ENCODE measurements at regions not wholly inside any gene's neighbourhood (a gene's known extent, or its start where the extent isn't known, plus 50 kb on each side); places are given as distances from the start of the nearest gene placed in this dataset.

GRCh38 chr7:36781011-36781738, 56.9 kb upstream of the AOAH start:
- Histone ChIP-seq H3K4me3 (no peak overlapping the region), H4K20me1 (ENCODE audit: insufficient read depth, poor library complexity, severe bottlenecking) (no peaks in the 10 kb centered on the region), H3K4me2 (no peak overlapping the region), H3K9me3 (ENCODE audit: low read depth) (no peaks in the 10 kb centered on the region), H3K27me3 (no peaks in the 10 kb centered on the region), H3K79me2 (no peaks in the 10 kb centered on the region), H2AFZ (no peak overlapping the region), H3K4me1 (ENCODE audit: insufficient read depth) (no peaks in the 10 kb centered on the region), H3K36me3 (replicated peaks; ENCODE audit: insufficient read depth, low read depth) (no peaks in the 10 kb centered on the region), H3K27ac (no peak overlapping the region), H3K9me2 (replicated peaks; ENCODE audit: insufficient read depth) (no peaks in the 10 kb centered on the region)
- 66% methylated on average over 5 of the region's 5 CpGs for WGBS (ENCODE audit: low lambda C conversion rate, missing lambda C conversion rate)
- TF ChIP-seq EZH2 (IDR thresholded peaks at IDR 0.05; ENCODE audit: borderline replicate concordance) (no peak), EZH2phosphoT487 (IDR thresholded peaks at IDR 0.05; ENCODE audit: low read depth, severe bottlenecking, unreplicated experiment) (no peak)
- TF ChIP-seq, protein P1, sequence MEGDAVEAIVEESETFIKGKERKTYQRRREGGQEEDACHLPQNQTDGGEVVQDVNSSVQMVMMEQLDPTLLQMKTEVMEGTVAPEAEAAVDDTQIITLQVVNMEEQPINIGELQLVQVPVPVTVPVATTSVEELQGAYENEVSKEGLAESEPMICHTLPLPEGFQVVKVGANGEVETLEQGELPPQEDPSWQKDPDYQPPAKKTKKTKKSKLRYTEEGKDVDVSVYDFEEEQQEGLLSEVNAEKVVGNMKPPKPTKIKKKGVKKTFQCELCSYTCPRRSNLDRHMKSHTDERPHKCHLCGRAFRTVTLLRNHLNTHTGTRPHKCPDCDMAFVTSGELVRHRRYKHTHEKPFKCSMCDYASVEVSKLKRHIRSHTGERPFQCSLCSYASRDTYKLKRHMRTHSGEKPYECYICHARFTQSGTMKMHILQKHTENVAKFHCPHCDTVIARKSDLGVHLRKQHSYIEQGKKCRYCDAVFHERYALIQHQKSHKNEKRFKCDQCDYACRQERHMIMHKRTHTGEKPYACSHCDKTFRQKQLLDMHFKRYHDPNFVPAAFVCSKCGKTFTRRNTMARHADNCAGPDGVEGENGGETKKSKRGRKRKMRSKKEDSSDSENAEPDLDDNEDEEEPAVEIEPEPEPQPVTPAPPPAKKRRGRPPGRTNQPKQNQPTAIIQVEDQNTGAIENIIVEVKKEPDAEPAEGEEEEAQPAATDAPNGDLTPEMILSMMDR (IDR thresholded peaks at IDR 0.05; ENCODE audit: poor library complexity), result no peak
- DNase-seq (ENCODE audit: low spot score), result no peak

DNA sequence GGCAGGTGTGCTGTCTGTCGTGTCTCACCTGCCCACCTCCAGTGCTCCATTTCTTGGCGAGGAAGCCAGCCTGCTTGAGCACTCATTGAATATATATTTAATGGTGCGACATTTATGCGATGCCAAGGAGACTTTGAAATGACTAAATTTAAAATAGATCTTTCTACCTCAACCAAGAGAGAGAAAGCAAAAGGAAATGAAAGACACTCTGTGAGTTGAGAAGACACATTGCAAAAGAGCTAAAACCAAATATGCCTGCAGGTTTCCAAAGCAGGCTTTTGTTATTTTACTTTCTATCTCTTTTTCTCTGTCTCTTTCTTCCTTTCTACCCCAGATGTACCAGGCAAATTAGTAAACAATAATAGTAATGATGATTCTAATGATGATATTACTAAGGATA, 53.6 kb upstream of the AOAH start:
- no peak overlapping the region for H3K4me3 ChIP-seq
- no peaks in the 10 kb centered on the region for H3K9me3 ChIP-seq (ENCODE audit: low read depth)
- H3K4me1 ChIP-seq (ENCODE audit: insufficient read depth), result no peaks in the 10 kb centered on the region
- WGBS (ENCODE audit: low lambda C conversion rate, missing lambda C conversion rate), result 95% methylated on average over 4 of the region's 4 CpGs
- H2AFZ ChIP-seq, result no peak overlapping the region
- H3K79me2 ChIP-seq, result no peaks in the 10 kb centered on the region
- no peak for DNase-seq (ENCODE audit: low spot score)
- H3K4me2 ChIP-seq, result no peak overlapping the region
- H3K9me2 ChIP-seq (replicated peaks; ENCODE audit: insufficient read depth), result no peaks in the 10 kb centered on the region
- H3K27ac ChIP-seq, result no peak overlapping the region
- TF ChIP-seq EZH2 (IDR thresholded peaks at IDR 0.05; ENCODE audit: borderline replicate concordance) (no peak), EZH2phosphoT487 (IDR thresholded peaks at IDR 0.05; ENCODE audit: low read depth, severe bottlenecking, unreplicated experiment) (no peak)
- TF ChIP-seq, protein P1 (IDR thresholded peaks at IDR 0.05; ENCODE audit: poor library complexity), result no peak
- no peaks in the 10 kb centered on the region for H3K36me3 ChIP-seq (replicated peaks; ENCODE audit: insufficient read depth, low read depth)
- no peaks in the 10 kb centered on the region for H3K27me3 ChIP-seq
- H4K20me1 ChIP-seq (ENCODE audit: insufficient read depth, poor library complexity, severe bottlenecking), result no peaks in the 10 kb centered on the region

DNA sequence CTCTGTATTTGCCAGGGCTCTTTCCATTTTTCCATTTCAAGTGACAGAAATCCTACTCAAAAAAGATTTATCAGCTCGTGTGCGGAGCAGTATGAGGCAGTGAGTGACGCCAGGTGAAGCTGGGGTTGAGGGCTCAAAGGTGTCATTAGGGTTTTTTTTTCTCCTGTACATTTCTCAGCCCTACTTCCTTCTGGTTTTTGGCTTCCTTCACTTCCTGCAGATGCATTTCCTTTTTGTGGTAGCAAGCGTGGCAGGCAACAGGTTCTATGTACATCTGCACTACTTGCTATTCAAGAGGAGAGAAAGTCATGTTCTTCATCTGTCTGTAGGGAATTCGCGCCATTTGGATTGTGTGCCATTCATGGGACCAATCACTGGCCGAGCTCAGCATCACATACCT, 52.8 kb upstream of the AOAH start:
- DNase-seq (ENCODE audit: low spot score), result no peak
- Histone ChIP-seq H3K27ac (no peak overlapping the region), H3K9me2 (replicated peaks; ENCODE audit: insufficient read depth) (no peaks in the 10 kb centered on the region), H3K4me2 (no peak overlapping the region), H2AFZ (no peak overlapping the region), H3K9me3 (ENCODE audit: low read depth) (no peaks in the 10 kb centered on the region), H3K4me3 (no peak overlapping the region), H3K36me3 (replicated peaks; ENCODE audit: insufficient read depth, low read depth) (no peaks in the 10 kb centered on the region), H3K4me1 (ENCODE audit: insufficient read depth) (no peaks in the 10 kb centered on the region), H3K27me3 (no peaks in the 10 kb centered on the region), H4K20me1 (ENCODE audit: insufficient read depth, poor library complexity, severe bottlenecking) (no peaks in the 10 kb centered on the region), H3K79me2 (no peaks in the 10 kb centered on the region)
- no peak for TF ChIP-seq EZH2phosphoT487 (IDR thresholded peaks at IDR 0.05; ENCODE audit: low read depth, severe bottlenecking, unreplicated experiment)
- no peak for TF ChIP-seq EZH2 (IDR thresholded peaks at IDR 0.05; ENCODE audit: borderline replicate concordance)
- TF ChIP-seq, protein P1 (IDR thresholded peaks at IDR 0.05; ENCODE audit: poor library complexity), result no peak
- WGBS (ENCODE audit: low lambda C conversion rate, missing lambda C conversion rate), result 94% methylated on average over 7 of the region's 7 CpGs
